ENCODE measurements at regions not wholly inside any gene's neighbourhood (a gene's known extent, or its start where the extent isn't known, plus 50 kb on each side); places are given as distances from the start of the nearest gene placed in this dataset.

- no peak for TF ChIP-seq CTCF (IDR thresholded peaks at IDR 0.05)
- no peak for TF ChIP-seq POLR2A (IDR thresholded peaks at IDR 0.05)
Measured at GRCh38 chr4:64897683-64898082, 488.4 kb upstream of the TECRL start.

All from Peyer's patch (tissue), 4 donors.